Breast epithelium (tissue), 3 donors: ENCODE measurements at regions not wholly inside any gene's neighbourhood (a gene's known extent, or its start where the extent isn't known, plus 50 kb on each side); places are given as distances from the start of the nearest gene placed in this dataset.

Experiments used
- POLR2A ChIP-seq: fragments of 450-650 bp; IDR thresholded peaks from one replicate; pipeline ENCODE4 v1.6.1; 2016; ENCODE audit warnings: antibody characterized with exemption, mild to moderate bottlenecking, moderate library complexity
- POLR2AphosphoS5 ChIP-seq, 3 donors: sonication (generic); formaldehyde crosslinking; IDR thresholded peaks; one replicate each; pipeline ENCODE4 v1.6.1; 2017; ENCODE audit warnings: antibody characterized with exemption in 3 of 3
- TF ChIP-seq, protein P1 (sequence below), 3 donors: fragments of 450-650 bp; IDR thresholded peaks; one replicate each; pipeline ENCODE4 v1.5.1; 2016 to 2017; ENCODE audit warnings: antibody characterized with exemption in 3 of 3, mild to moderate bottlenecking in 3 of 3, moderate library complexity in 3 of 3

DNA sequence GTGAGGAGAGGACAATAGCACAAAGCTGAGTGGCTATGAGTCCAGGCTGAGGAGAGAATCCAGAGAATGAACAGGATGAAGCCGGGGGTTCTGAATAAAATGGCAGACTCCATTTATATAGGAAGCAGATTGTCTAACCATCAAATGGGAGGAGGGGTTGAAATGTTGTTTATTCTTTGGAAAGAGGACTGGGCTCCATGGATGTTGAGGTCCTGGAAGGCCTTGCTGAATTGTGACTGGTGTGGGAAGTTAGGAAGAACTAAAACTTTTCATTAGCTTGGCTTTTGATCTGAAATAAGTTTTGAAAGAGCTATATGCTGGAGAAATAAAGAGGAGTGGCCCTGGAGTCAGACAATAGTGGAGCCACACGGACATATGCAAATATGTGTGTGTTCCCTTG lies 647.8 kb downstream of the RNF144B start:
- TF ChIP-seq POLR2A (no peak), POLR2AphosphoS5 (IDR thresholded peaks at IDR 0.05) (no peak)
- TF ChIP-seq, protein P1, sequence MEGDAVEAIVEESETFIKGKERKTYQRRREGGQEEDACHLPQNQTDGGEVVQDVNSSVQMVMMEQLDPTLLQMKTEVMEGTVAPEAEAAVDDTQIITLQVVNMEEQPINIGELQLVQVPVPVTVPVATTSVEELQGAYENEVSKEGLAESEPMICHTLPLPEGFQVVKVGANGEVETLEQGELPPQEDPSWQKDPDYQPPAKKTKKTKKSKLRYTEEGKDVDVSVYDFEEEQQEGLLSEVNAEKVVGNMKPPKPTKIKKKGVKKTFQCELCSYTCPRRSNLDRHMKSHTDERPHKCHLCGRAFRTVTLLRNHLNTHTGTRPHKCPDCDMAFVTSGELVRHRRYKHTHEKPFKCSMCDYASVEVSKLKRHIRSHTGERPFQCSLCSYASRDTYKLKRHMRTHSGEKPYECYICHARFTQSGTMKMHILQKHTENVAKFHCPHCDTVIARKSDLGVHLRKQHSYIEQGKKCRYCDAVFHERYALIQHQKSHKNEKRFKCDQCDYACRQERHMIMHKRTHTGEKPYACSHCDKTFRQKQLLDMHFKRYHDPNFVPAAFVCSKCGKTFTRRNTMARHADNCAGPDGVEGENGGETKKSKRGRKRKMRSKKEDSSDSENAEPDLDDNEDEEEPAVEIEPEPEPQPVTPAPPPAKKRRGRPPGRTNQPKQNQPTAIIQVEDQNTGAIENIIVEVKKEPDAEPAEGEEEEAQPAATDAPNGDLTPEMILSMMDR (IDR thresholded peaks at IDR 0.05) = no peak
